PC-3 (cell line): ENCODE measurements at regions not wholly inside any gene's neighbourhood (a gene's known extent, or its start where the extent isn't known, plus 50 kb on each side); places are given as distances from the start of the nearest gene placed in this dataset.

Experiments used
- EZH2 ChIP-seq: fragments of 300-600 bp; sonication (generic); IDR thresholded peaks from one replicate; pipeline ENCODE4 v1.6.1; 2017; ENCODE audit warnings: antibody characterized with exemption, mild to moderate bottlenecking, low read length; ENCODE audit not compliant: unreplicated experiment
- EZH2phosphoT487 ChIP-seq: fragments of 300-600 bp; sonication (generic); IDR thresholded peaks from 2 replicates; pipeline ENCODE4 v1.6.1; 2018; ENCODE audit warnings: mild to moderate bottlenecking, antibody characterized with exemption, low read length, borderline replicate concordance

- TF ChIP-seq EZH2phosphoT487 (no peak), EZH2 (no peak)
Measured at GRCh38 chr12:85603556-85603955, 232.7 kb downstream of the RASSF9 start.
